ENCODE measurements at regions not wholly inside any gene's neighbourhood (a gene's known extent, or its start where the extent isn't known, plus 50 kb on each side); places are given as distances from the start of the nearest gene placed in this dataset.
"Not testable (repeated sequence)": the region's sequence is repeated elsewhere in the genome, so short reads cannot be mapped to it uniquely, and the experiment has no call there.

DNA sequence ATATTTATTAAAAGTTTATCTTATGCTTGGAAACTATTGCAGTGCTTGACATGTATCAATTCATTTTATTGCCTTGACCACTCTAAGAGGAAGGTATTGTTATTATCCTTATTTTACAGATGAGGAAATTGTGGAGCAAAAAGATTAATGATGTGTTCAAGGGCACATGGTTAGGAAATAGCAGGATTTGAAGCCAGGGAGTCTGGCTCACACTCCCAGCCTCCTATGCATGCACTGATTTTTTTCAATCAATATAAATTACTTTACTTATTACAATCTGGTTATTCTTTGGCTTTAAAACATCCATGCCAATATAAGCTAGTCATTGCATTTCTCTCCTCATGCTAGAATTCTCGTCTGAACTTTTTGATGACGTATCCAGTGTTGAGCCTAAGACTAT is 94.2 kb upstream of the TBX5 start:
- H3K36me3 ChIP-seq (ENCODE audit: control insufficient read depth in 2 of 2, extremely low read depth in 1 of 2, insufficient read depth in 1 of 2, low read length in 1 of 2): no peaks in the 10 kb centered on the region
- H3K27ac ChIP-seq (ENCODE audit: low read length): no peak overlapping the region
- H3K4me1 Mint-ChIP-seq: no peaks in the 10 kb centered on the region
- H3K9me3 Mint-ChIP-seq: no peaks in the 10 kb centered on the region
- POLR2A ChIA-PET: interaction anchor here in 1 of 2 donors (0.6 kb wide), 1 partner anchor 1366 kb away, joined by 12 read pairs; no protein-coding TSS in a partner anchor
- peaks cover 41 to 43% of the 10 kb centered on the region in 2 donors for H3K27me3 Mint-ChIP-seq
- WGBS (ENCODE audit: insufficient coverage): 67% methylated on average over 1 of the region's 2 CpGs
- H3K27me3 ChIP-seq (replicated peaks in 1 of 2; ENCODE audit: control insufficient read depth in 2 of 2, extremely low read depth in 1 of 2, insufficient read depth in 2 of 2, low read length in 1 of 2): peaks cover 3 to 10% of the 10 kb centered on the region in 2 experiments
- CTCF ChIA-PET: interaction anchor here in 1 of 2 donors (0.6 kb wide), 1 partner anchor 10 kb away, joined by 12 read pairs; no protein-coding TSS in a partner anchor
- DNase-seq (no peak), ATAC-seq (replicated peaks in 1 of 4) (no peak)
- H3K4me3 Mint-ChIP-seq: no peak overlapping the region
- H3K4me3 ChIP-seq (ENCODE audit: control insufficient read depth in 1 of 2, extremely low read depth in 1 of 2, low read length in 1 of 2): no peak overlapping the region
- no peak overlapping the region for H3K27ac Mint-ChIP-seq
- no peaks in the 10 kb centered on the region for H3K9me3 ChIP-seq
- H3K4me1 ChIP-seq (ENCODE audit: control insufficient read depth in 1 of 2, extremely low read depth in 1 of 2, insufficient read depth in 2 of 2, low read length in 2 of 2): no peaks in the 10 kb centered on the region
- no peaks in the 10 kb centered on the region for H3K36me3 Mint-ChIP-seq

- Mint-ChIP-seq H3K4me1 (no peaks in the 10 kb centered on the region), H3K27ac (no peak overlapping the region), H3K27me3 (peaks cover 42% of the 10 kb centered on the region in 2 donors), H3K4me3 (no peak overlapping the region), H3K36me3 (no peaks in the 10 kb centered on the region), H3K9me3 (no peaks in the 10 kb centered on the region)
- WGBS (ENCODE audit: insufficient coverage): 62% methylated on average over 3 of the region's 5 CpGs
- Histone ChIP-seq H3K4me1 (ENCODE audit: control insufficient read depth in 1 of 2, extremely low read depth in 1 of 2, insufficient read depth in 2 of 2, low read length in 2 of 2) (no peaks in the 10 kb centered on the region), H3K27ac (ENCODE audit: low read length) (no peak overlapping the region), H3K36me3 (ENCODE audit: control insufficient read depth in 2 of 2, extremely low read depth in 1 of 2, insufficient read depth in 1 of 2, low read length in 1 of 2) (no peaks in the 10 kb centered on the region), H3K9me3 (no peaks in the 10 kb centered on the region), H3K4me3 (ENCODE audit: control insufficient read depth in 1 of 2, extremely low read depth in 1 of 2, low read length in 1 of 2) (no peak overlapping the region), H3K27me3 (replicated peaks in 1 of 2; ENCODE audit: control insufficient read depth in 2 of 2, extremely low read depth in 1 of 2, insufficient read depth in 2 of 2, low read length in 1 of 2) (peaks cover 3 to 10% of the 10 kb centered on the region in 2 experiments)
- ChIA-PET POLR2A (interaction anchor here in 1 of 2 donors (0.6 kb wide), 1 partner anchor 1367 kb away, joined by 12 read pairs; no protein-coding TSS in a partner anchor), CTCF (interaction anchor here in 1 of 2 donors (0.6 kb wide), 1 partner anchor 10 kb away, joined by 12 read pairs; no protein-coding TSS in a partner anchor)
- no peak for DNase-seq
- ATAC-seq (replicated peaks in 1 of 4): no peak
Measured at GRCh38 chr12:114499338-114499737, 93.4 kb upstream of the TBX5 start.

DNA sequence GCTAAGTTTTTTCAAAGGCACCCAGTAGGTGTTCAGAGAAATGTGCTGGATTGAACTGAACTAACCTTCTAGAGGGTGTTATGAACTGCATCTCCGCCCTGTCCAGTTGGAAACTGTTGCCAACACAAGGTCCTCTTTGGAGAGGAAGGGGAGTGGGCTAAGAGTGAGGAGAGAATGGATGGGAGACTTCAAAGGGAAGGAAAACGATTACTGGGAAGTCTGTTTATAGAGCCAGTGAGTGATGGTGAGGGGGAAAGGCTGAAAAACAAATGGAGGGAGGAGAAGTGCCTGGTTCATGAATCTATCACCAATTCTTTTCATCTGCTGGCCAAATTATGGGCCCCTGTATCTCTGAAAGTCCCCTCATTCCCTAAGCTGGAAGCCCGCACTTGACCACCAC is 86.0 kb upstream of the TBX5 start:
- H3K27me3 Mint-ChIP-seq: peaks cover 7 to 34% of the 10 kb centered on the region in 2 donors
- Histone ChIP-seq H3K4me3 (ENCODE audit: control insufficient read depth in 1 of 2, extremely low read depth in 1 of 2, low read length in 1 of 2) (no peak overlapping the region), H3K36me3 (ENCODE audit: control insufficient read depth in 2 of 2, extremely low read depth in 1 of 2, insufficient read depth in 1 of 2, low read length in 1 of 2) (no peaks in the 10 kb centered on the region), H3K9me3 (no peaks in the 10 kb centered on the region), H3K27me3 (replicated peaks in 1 of 2; ENCODE audit: control insufficient read depth in 2 of 2, extremely low read depth in 1 of 2, insufficient read depth in 2 of 2, low read length in 1 of 2) (peaks cover 0 to 2% of the 10 kb centered on the region in 2 experiments), H3K27ac (ENCODE audit: low read length) (no peak overlapping the region), H3K4me1 (ENCODE audit: control insufficient read depth in 1 of 2, extremely low read depth in 1 of 2, insufficient read depth in 2 of 2, low read length in 2 of 2) (no peaks in the 10 kb centered on the region)
- ChIA-PET POLR2A (no interaction called here), CTCF (no interaction called here)
- H3K4me3 Mint-ChIP-seq: no peak overlapping the region
- no peaks in the 10 kb centered on the region for H3K4me1 Mint-ChIP-seq
- 17% methylated on average over 2 of the region's 3 CpGs for WGBS (ENCODE audit: insufficient coverage)
- H3K9me3 Mint-ChIP-seq: peaks cover 0 to 8% (median 0%) of the 10 kb centered on the region in 3 donors
- DNase-seq: no peak
- no peaks in the 10 kb centered on the region for H3K36me3 Mint-ChIP-seq
- no peak for ATAC-seq (replicated peaks in 1 of 4)
- H3K27ac Mint-ChIP-seq: no peak overlapping the region

GRCh38 chr12:114484822-114485459 is 79.0 kb upstream of the TBX5 start:
- H3K27ac ChIP-seq (ENCODE audit: low read length); H3K4me3 ChIP-seq (ENCODE audit: control insufficient read depth in 1 of 2, extremely low read depth in 1 of 2, low read length in 1 of 2); DNase-seq; H3K36me3 ChIP-seq (ENCODE audit: control insufficient read depth in 2 of 2, extremely low read depth in 1 of 2, insufficient read depth in 1 of 2, low read length in 1 of 2); CTCF ChIA-PET; H3K27ac Mint-ChIP-seq; H3K4me3 Mint-ChIP-seq; H3K9me3 Mint-ChIP-seq; H3K9me3 ChIP-seq; POLR2A ChIA-PET; ATAC-seq (replicated peaks in 1 of 4); H3K36me3 Mint-ChIP-seq; H3K4me1 Mint-ChIP-seq: not testable (repeated sequence)
- H3K27me3 Mint-ChIP-seq: peaks cover 32 to 34% of the 10 kb centered on the region in 2 donors
- Histone ChIP-seq H3K4me1 (ENCODE audit: control insufficient read depth in 1 of 2, extremely low read depth in 1 of 2, insufficient read depth in 2 of 2, low read length in 2 of 2) (peaks cover 0 to 10% of the 10 kb centered on the region in 2 experiments), H3K27me3 (replicated peaks in 1 of 2; ENCODE audit: control insufficient read depth in 2 of 2, extremely low read depth in 1 of 2, insufficient read depth in 2 of 2, low read length in 1 of 2) (peaks cover 13 to 23% of the 10 kb centered on the region in 2 experiments)
- WGBS (ENCODE audit: insufficient coverage): 92% methylated on average over 14 of the region's 45 CpGs

- Mint-ChIP-seq H3K4me3 (no peak overlapping the region), H3K9me3 (peaks cover 0 to 8% (median 2%) of the 10 kb centered on the region in 3 donors), H3K36me3 (no peaks in the 10 kb centered on the region), H3K27ac (no peak overlapping the region), H3K4me1 (peaks cover 13 to 17% (median 16%) of the 10 kb centered on the region in 3 donors), H3K27me3 (peaks cover 41 to 44% of the 10 kb centered on the region in 2 donors)
- WGBS (ENCODE audit: insufficient coverage): no CpG with 5 or more reads among the region's 3 CpGs
- Histone ChIP-seq H3K27ac (ENCODE audit: low read length) (no peak overlapping the region), H3K27me3 (replicated peaks in 1 of 2; ENCODE audit: control insufficient read depth in 2 of 2, extremely low read depth in 1 of 2, insufficient read depth in 2 of 2, low read length in 1 of 2) (peaks cover 18 to 32% of the 10 kb centered on the region in 2 experiments), H3K36me3 (ENCODE audit: control insufficient read depth in 2 of 2, extremely low read depth in 1 of 2, insufficient read depth in 1 of 2, low read length in 1 of 2) (no peaks in the 10 kb centered on the region), H3K9me3 (no peaks in the 10 kb centered on the region), H3K4me3 (ENCODE audit: control insufficient read depth in 1 of 2, extremely low read depth in 1 of 2, low read length in 1 of 2) (no peak overlapping the region), H3K4me1 (ENCODE audit: control insufficient read depth in 1 of 2, extremely low read depth in 1 of 2, insufficient read depth in 2 of 2, low read length in 2 of 2) (peaks cover 0 to 13% of the 10 kb centered on the region in 2 experiments)
- ChIA-PET POLR2A (no interaction called here), CTCF (no interaction called here)
- no peak for DNase-seq
- ATAC-seq (replicated peaks in 1 of 4): no peak
Measured at GRCh38 chr12:114483996-114484395, 78.1 kb upstream of the TBX5 start.

GRCh38 chr12:114481200-114481535 is 75.2 kb upstream of the TBX5 start:
- no peaks in the 10 kb centered on the region for H3K9me3 ChIP-seq
- peaks cover 28 to 40% of the 10 kb centered on the region in 2 experiments for H3K27me3 ChIP-seq (replicated peaks in 1 of 2; ENCODE audit: control insufficient read depth in 2 of 2, extremely low read depth in 1 of 2, insufficient read depth in 2 of 2, low read length in 1 of 2)
- ATAC-seq (replicated peaks in 1 of 4) (no peak), DNase-seq (no peak)
- H3K9me3 Mint-ChIP-seq: peaks cover 0 to 2% (median 0%) of the 10 kb centered on the region in 3 donors
- H3K36me3 Mint-ChIP-seq: no peaks in the 10 kb centered on the region
- no peak overlapping the region for H3K27ac Mint-ChIP-seq
- H3K4me3 ChIP-seq (ENCODE audit: control insufficient read depth in 1 of 2, extremely low read depth in 1 of 2, low read length in 1 of 2): no peak overlapping the region
- peaks cover 50 to 59% of the 10 kb centered on the region in 2 donors for H3K27me3 Mint-ChIP-seq
- H3K36me3 ChIP-seq (ENCODE audit: control insufficient read depth in 2 of 2, extremely low read depth in 1 of 2, insufficient read depth in 1 of 2, low read length in 1 of 2): no peaks in the 10 kb centered on the region
- peak overlapping the region in 1 of 3 donors; percentile 58 for H3K4me3 Mint-ChIP-seq
- H3K4me1 ChIP-seq (ENCODE audit: control insufficient read depth in 1 of 2, extremely low read depth in 1 of 2, insufficient read depth in 2 of 2, low read length in 2 of 2): peaks cover 0 to 13% of the 10 kb centered on the region in 2 experiments
- 13% methylated on average over 6 of the region's 6 CpGs for WGBS (ENCODE audit: insufficient coverage)
- H3K27ac ChIP-seq (ENCODE audit: low read length): no peak overlapping the region
- CTCF ChIA-PET: no interaction called here
- H3K4me1 Mint-ChIP-seq: peaks cover 13 to 17% (median 16%) of the 10 kb centered on the region in 3 donors
- POLR2A ChIA-PET: no interaction called here
